ENCODE measurements at regions not wholly inside any gene's neighbourhood (a gene's known extent, or its start where the extent isn't known, plus 50 kb on each side); places are given as distances from the start of the nearest gene placed in this dataset.

DNA sequence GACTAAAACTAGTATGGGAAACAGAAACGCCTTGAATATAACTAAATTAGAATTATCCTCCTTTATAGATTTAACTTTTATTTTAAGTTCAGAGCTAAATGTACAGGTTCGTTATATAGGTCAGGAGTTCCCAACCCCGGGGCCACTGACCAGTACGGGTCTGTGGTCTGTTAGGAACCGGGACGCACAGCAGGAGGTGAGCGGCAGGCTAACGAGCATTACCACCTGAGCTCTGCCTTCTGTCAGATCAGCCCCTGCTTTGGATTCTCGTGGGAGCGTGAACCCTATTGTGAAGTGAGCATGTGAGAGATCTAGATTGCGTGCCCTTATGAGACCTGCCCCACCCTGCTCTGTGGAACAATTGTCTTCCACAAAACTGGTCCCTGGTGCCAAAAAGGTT lies 51.0 kb downstream of the FAT4 start:
- no peak overlapping the region for H3K27ac ChIP-seq

GRCh38 chr4:125368146-125368545 lies 53.4 kb downstream of the FAT4 start:
- H3K27ac ChIP-seq: no peak overlapping the region
- no peak for DNase-seq (ENCODE audit: low read depth, low spot score)

More for the DNA sequence above, 51.0 kb downstream of the FAT4 start:
- no peak for DNase-seq (ENCODE audit: low read depth, low spot score)

- DNase-seq (ENCODE audit: low read depth, low spot score): no peak
- peak overlapping the region; percentile 29 for H3K27ac ChIP-seq
Observed at GRCh38 chr4:125368671-125369081, 53.9 kb downstream of the FAT4 start.

GRCh38 chr4:125369098-125369497 lies 54.3 kb downstream of the FAT4 start:
- peak overlapping the region; percentile 29 for H3K27ac ChIP-seq

GRCh38 chr4:125370478-125370877 lies 55.7 kb downstream of the FAT4 start:
- H3K27ac ChIP-seq: no peak overlapping the region
- DNase-seq (ENCODE audit: low read depth, low spot score): no peak

More at GRCh38 chr4:125369098-125369497, 54.3 kb downstream of the FAT4 start:
- no peak for DNase-seq (ENCODE audit: low read depth, low spot score)

GRCh38 chr4:125382995-125383394 lies 68.2 kb downstream of the FAT4 start:
- no peak for DNase-seq (ENCODE audit: low read depth, low spot score)
- H3K27ac ChIP-seq: no peak overlapping the region

- no peak for DNase-seq (ENCODE audit: low read depth, low spot score)
- no peak overlapping the region for H3K27ac ChIP-seq
Observed at GRCh38 chr4:125387770-125388169, 73.0 kb downstream of the FAT4 start.

DNA sequence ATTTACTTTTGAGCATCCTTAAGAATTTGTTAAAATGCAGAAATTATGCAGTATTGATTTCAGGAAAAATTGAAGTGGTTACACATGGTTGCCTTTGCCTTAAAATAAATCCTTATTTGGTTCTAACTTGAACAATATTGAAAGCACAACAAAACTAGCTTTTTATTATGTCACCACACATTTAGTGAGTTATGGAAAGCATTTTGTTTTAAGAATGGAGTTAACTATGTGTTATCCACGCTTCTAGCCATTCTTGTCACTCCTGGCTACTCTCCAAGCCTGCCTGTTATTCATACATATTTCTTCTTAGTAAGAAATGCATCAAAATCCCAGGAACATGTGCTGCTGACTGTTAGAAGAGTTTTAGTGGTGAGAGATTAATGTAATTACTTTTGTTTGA lies 73.9 kb downstream of the FAT4 start:
- H3K27ac ChIP-seq: peak overlapping the region; percentile 85
- no peak for DNase-seq (ENCODE audit: low read depth, low spot score)

- H3K27ac ChIP-seq: peak overlapping the region; percentile 85
- DNase-seq (ENCODE audit: low read depth, low spot score): peak; percentile 56
Observed at GRCh38 chr4:125389713-125390112, 75.0 kb downstream of the FAT4 start.

DNA sequence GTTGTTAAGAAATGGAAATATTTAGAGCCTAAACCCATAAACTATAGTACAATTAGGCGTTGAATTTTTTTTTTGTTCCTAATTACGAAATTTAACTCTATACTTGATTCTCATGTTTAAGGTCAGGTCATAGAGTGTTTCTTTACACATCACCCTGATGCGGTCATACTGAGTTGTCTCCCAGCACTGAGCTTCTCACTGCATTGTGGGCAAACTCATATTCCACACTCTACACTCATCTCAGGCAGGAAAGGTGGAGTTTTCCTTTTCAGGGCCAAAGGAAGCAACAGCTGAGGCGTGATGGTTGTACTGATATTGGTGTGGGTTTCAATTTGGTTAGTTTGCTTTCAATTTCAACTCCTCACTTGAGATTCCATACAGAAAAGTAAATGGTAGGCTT lies 75.4 kb downstream of the FAT4 start:
- H3K27ac ChIP-seq: peak overlapping the region; percentile 85
- DNase-seq (ENCODE audit: low read depth, low spot score): peak; percentile 8

DNA sequence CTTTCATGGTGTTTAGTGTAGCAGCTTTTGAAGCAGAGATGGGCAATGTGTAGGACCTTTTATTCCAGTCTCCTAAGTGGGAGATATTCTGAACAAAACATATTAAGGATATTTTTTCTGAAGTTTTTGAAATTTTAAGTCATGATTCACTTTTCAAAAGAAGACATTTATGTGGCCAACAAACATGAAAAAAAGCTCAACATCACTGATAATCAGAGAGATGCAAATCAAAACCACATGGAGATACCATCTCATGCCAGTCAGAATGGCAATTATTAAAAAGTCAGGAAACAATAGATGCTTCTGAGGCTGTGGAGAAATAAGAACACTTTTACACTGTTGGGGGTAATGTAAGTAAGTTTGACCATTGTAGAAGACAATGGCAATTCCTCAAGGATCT lies 76.0 kb downstream of the FAT4 start:
- peak overlapping the region; percentile 85 for H3K27ac ChIP-seq
- DNase-seq (ENCODE audit: low read depth, low spot score): no peak

GRCh38 chr4:125392694-125393093 lies 77.9 kb downstream of the FAT4 start:
- no peak overlapping the region for H3K27ac ChIP-seq
- no peak for DNase-seq (ENCODE audit: low read depth, low spot score)

DNA sequence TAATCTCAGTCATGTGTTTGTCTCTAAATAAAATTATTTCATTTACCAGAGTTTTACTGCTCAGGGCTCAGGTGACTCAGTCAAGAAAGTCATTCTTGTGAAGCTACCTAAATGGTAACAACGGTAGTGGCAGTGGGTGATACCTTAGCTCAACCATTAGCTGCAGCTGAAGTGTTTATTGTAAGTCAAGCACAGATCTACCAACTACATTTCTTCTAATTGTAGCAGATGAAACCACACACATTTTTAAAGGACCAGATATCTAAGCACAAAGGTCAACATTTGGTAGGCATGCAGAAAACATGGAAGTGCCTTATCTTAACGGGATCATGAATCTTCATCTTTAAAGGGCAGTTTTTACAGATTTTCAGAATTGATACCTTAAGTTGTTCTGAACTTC lies 79.1 kb downstream of the FAT4 start:
- H3K27ac ChIP-seq: no peak overlapping the region
- no peak for DNase-seq (ENCODE audit: low read depth, low spot score)

- no peak for DNase-seq (ENCODE audit: low read depth, low spot score)
- no peak overlapping the region for H3K27ac ChIP-seq
Observed at GRCh38 chr4:125397226-125397625, 82.5 kb downstream of the FAT4 start.

- H3K27ac ChIP-seq: no peak overlapping the region
- no peak for DNase-seq (ENCODE audit: low read depth, low spot score)
Observed at GRCh38 chr4:125398263-125399002, 83.7 kb downstream of the FAT4 start.

- no peak for DNase-seq (ENCODE audit: low read depth, low spot score)
- H3K27ac ChIP-seq: no peak overlapping the region
Observed at GRCh38 chr4:125400756-125401155, 86.0 kb downstream of the FAT4 start.

- no peak for DNase-seq (ENCODE audit: low read depth, low spot score)
- H3K27ac ChIP-seq: no peak overlapping the region
Observed at GRCh38 chr4:125401784-125402183, 87.0 kb downstream of the FAT4 start.

DNA sequence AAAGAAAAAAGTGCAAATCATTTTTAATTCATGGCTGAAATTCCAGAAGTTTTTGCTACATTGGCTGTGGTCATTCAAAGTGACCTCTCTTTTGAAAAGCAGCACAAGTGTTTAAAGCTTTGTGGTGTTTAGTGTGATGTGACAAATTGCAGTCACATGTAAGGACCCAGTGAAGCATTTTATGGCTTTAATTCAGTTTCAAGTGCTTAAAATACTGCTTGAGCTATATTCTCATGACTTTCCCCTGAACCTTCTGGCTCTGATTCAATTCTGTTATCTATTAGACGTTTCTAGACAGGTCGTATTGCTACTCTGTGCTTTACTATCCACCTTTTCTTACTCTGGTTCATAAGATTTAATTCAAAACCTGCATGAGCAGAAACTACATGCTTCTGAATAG lies 105.8 kb downstream of the FAT4 start:
- no peak for DNase-seq (ENCODE audit: low read depth, low spot score)

GRCh38 chr4:125421547-125421946 lies 106.8 kb downstream of the FAT4 start:
- DNase-seq (ENCODE audit: low read depth, low spot score): no peak

More for the DNA sequence above, 105.8 kb downstream of the FAT4 start:
- no peak overlapping the region for H3K27ac ChIP-seq

GRCh38 chr4:125423124-125423523 lies 108.4 kb downstream of the FAT4 start:
- no peak overlapping the region for H3K27ac ChIP-seq

More at GRCh38 chr4:125421547-125421946, 106.8 kb downstream of the FAT4 start:
- H3K27ac ChIP-seq: no peak overlapping the region

GRCh38 chr4:125428832-125429231 lies 114.1 kb downstream of the FAT4 start:
- no peak for DNase-seq (ENCODE audit: low read depth, low spot score)

More at GRCh38 chr4:125423124-125423523, 108.4 kb downstream of the FAT4 start:
- DNase-seq (ENCODE audit: low read depth, low spot score): no peak

GRCh38 chr4:125430086-125430485 lies 115.3 kb downstream of the FAT4 start:
- DNase-seq (ENCODE audit: low read depth, low spot score): no peak
- no peak overlapping the region for H3K27ac ChIP-seq

More at GRCh38 chr4:125428832-125429231, 114.1 kb downstream of the FAT4 start:
- H3K27ac ChIP-seq: no peak overlapping the region
